H1 (cell line): ENCODE measurements at regions not wholly inside any gene's neighbourhood (a gene's known extent, or its start where the extent isn't known, plus 50 kb on each side); places are given as distances from the start of the nearest gene placed in this dataset.

Experiments used
- CTCF ChIA-PET: fragments of 300-600 bp; sonication (Branson Sonifier 250); formaldehyde crosslinking; loops from one replicate; lab custom pipeline; 2021; ENCODE audit not compliant: partially characterized antibody; lab: Charles Lee
- POLR2A ChIA-PET: fragments of 300-600 bp; sonication (Branson Sonifier 250); formaldehyde crosslinking; loops from one replicate; lab custom pipeline; 2021; ENCODE audit warnings: inconsistent platforms; ENCODE audit not compliant: partially characterized antibody; lab: Charles Lee
- DNase-seq, 2 experiments: peaks; one replicate each; pipeline versions ENCODE4 v3.0.0 to v3.0.0-alpha.2; 2010 to 2022; ENCODE audit warnings: low spot score in 2 of 2, low read depth in 1 of 2, mixed read lengths in 1 of 2
- FAIRE-seq: peaks from 2 replicates; lab custom pipeline; 2011; peaks lifted over from hg19 to GRCh38; lab: Jason Lieb, UNC
- H2AFZ ChIP-seq: 2 replicates; pipeline ENCODE4 v1.8.1; 2012; ENCODE audit warnings: low read length, inconsistent platforms
- H2AK5ac ChIP-seq: 2 replicates; pipeline ENCODE4 v1.6.1; 2013; ENCODE audit warnings: low read depth, low read length
- H2BK120ac ChIP-seq: replicated peaks from 2 replicates; pipeline ENCODE3; 2013; ENCODE audit warnings: low read depth, low read length, inconsistent platforms
- H2BK12ac ChIP-seq: 2 replicates; pipeline ENCODE4 v1.6.1; 2013; ENCODE audit warnings: low read depth, low read length
- H2BK15ac ChIP-seq: 2 replicates; pipeline ENCODE4 v1.6.1; 2013; ENCODE audit warnings: low read length
- H2BK20ac ChIP-seq: 2 replicates; pipeline ENCODE4 v1.6.1; 2013; ENCODE audit warnings: low read length
- H2BK5ac ChIP-seq: 2 replicates; pipeline ENCODE4 v1.6.1; 2013; ENCODE audit warnings: low read depth, low read length
- H3K14ac ChIP-seq: 2 replicates; pipeline ENCODE4 v1.6.1; 2013; ENCODE audit warnings: inconsistent platforms; ENCODE audit not compliant: insufficient read length
- H3K18ac ChIP-seq: 2 replicates; pipeline ENCODE4 v1.6.1; 2013; ENCODE audit warnings: low read length; ENCODE audit errors: extremely low read depth
- H3K23ac ChIP-seq: 2 replicates; pipeline ENCODE4 v1.6.1; 2013; ENCODE audit warnings: inconsistent platforms; ENCODE audit not compliant: insufficient read length
- H3K23me2 ChIP-seq: 2 replicates; pipeline ENCODE4 v1.6.1; 2013; ENCODE audit warnings: low read depth, low read length
- H3K27ac ChIP-seq: 2 replicates; pipeline ENCODE4 v1.6.1; 2011; ENCODE audit warnings: low read depth, low read length, inconsistent platforms
- H3K27me3 ChIP-seq, 4 experiments: replicated peaks in 1 of 4; 1 replicate in 1 of 4; 2 replicates in 3 of 4; pipeline versions ENCODE4 v1.6.1 to v1.8.1; 2011 to 2013; ENCODE audit warnings: low read length in 3 of 4, mild to moderate bottlenecking in 3 of 4, inconsistent platforms in 2 of 4, mixed read lengths in 2 of 4, moderate library complexity in 1 of 4; ENCODE audit not compliant: control insufficient read depth in 3 of 4, insufficient read depth in 3 of 4; ENCODE audit errors: extremely low read depth in 1 of 4
- H3K36me3 ChIP-seq, 4 experiments: 2 replicates each; pipeline versions ENCODE4 v1.6.1 to v1.8.1; 2011 to 2013; ENCODE audit warnings: mild to moderate bottlenecking in 4 of 4, low read length in 3 of 4, moderate library complexity in 2 of 4, control low read depth in 1 of 4, inconsistent platforms in 1 of 4; ENCODE audit not compliant: insufficient read depth in 4 of 4, control insufficient read depth in 2 of 4
- H3K4ac ChIP-seq: replicated peaks from 2 replicates; pipeline ENCODE3; 2013; ENCODE audit warnings: low read length, low read depth, mixed read lengths, inconsistent platforms; ENCODE audit not compliant: insufficient read length
- H3K4me1 ChIP-seq, 4 experiments: replicated peaks in 1 of 4; 1 replicate in 1 of 4; 2 replicates in 3 of 4; pipeline versions ENCODE4 v1.6.1 to v1.8.1; 2011 to 2013; ENCODE audit warnings: low read length in 3 of 4, inconsistent platforms in 2 of 4, mixed read lengths in 1 of 4; ENCODE audit not compliant: insufficient read depth in 4 of 4, control insufficient read depth in 3 of 4
- H3K4me2 ChIP-seq, 2 experiments: 2 replicates each; pipeline versions ENCODE4 v1.6.1 to v1.8.1; 2011 to 2013; ENCODE audit warnings: low read depth in 2 of 2, low read length in 2 of 2, control low read depth in 1 of 2, inconsistent platforms in 1 of 2, mild to moderate bottlenecking in 1 of 2; ENCODE audit not compliant: insufficient read depth in 1 of 2
- H3K4me3 ChIP-seq, 4 experiments: fragments of 200-600, 300-600 bp in 1 of 4; sonication (generic), shearing (Covaris generic), sonication (Bioruptor Twin) in 1 of 4; 2 replicates each; pipeline versions ENCODE4 v1.5.1 to v1.8.1; 2011 to 2016; ENCODE audit warnings: low read length in 4 of 4, low read depth in 3 of 4, control low read depth in 2 of 4, inconsistent platforms in 2 of 4, mild to moderate bottlenecking in 2 of 4, mixed read lengths in 1 of 4, moderate library complexity in 1 of 4; ENCODE audit not compliant: insufficient read depth in 2 of 4; ENCODE audit errors: extremely low read depth in 1 of 4
- H3K56ac ChIP-seq: replicated peaks from 2 replicates; pipeline ENCODE3; 2013; ENCODE audit warnings: low read depth, mild to moderate bottlenecking, mixed read lengths, low read length, inconsistent platforms; ENCODE audit not compliant: insufficient read length
- H3K79me1 ChIP-seq: 2 replicates; pipeline ENCODE4 v1.6.1; 2013; ENCODE audit warnings: low read depth, low read length, control low read depth
- H3K79me2 ChIP-seq, 2 experiments: 2 replicates each; pipeline versions ENCODE4 v1.6.1 to v1.8.1; 2012 to 2013; ENCODE audit warnings: low read length in 2 of 2, mild to moderate bottlenecking in 2 of 2, inconsistent platforms in 1 of 2; ENCODE audit not compliant: insufficient read depth in 2 of 2, control insufficient read depth in 1 of 2
- H3K9ac ChIP-seq, 4 experiments: replicated peaks in 1 of 4; 1 replicate in 1 of 4; 2 replicates in 3 of 4; pipeline versions ENCODE4 v1.6.1 to v1.8.1; 2011 to 2013; ENCODE audit warnings: low read depth in 3 of 4, low read length in 3 of 4, control low read depth in 2 of 4, mild to moderate bottlenecking in 2 of 4, moderate library complexity in 2 of 4, inconsistent platforms in 1 of 4; ENCODE audit errors: extremely low read depth in 1 of 4
- H3K9me3 ChIP-seq, 2 experiments: 2 replicates each; pipeline versions ENCODE4 v1.6.1 to v1.8.1; 2012 to 2013; ENCODE audit warnings: mild to moderate bottlenecking in 2 of 2, moderate library complexity in 2 of 2, control low read depth in 1 of 2, inconsistent platforms in 1 of 2, low read depth in 1 of 2, low read length in 1 of 2, mixed read lengths in 1 of 2; ENCODE audit not compliant: insufficient read depth in 2 of 2
- H4K20me1 ChIP-seq, 2 experiments: replicated peaks in 1 of 2; 2 replicates each; pipeline versions ENCODE3 to v1.8.1; 2011 to 2013; ENCODE audit warnings: inconsistent platforms in 2 of 2, low read length in 2 of 2, mild to moderate bottlenecking in 1 of 2; ENCODE audit not compliant: insufficient read depth in 2 of 2, control insufficient read depth in 1 of 2
- H4K5ac ChIP-seq: 2 replicates; pipeline ENCODE4 v1.6.1; 2013; ENCODE audit warnings: low read length, low read depth, mixed read lengths, inconsistent platforms; ENCODE audit not compliant: insufficient read length
- H4K8ac ChIP-seq: 2 replicates; pipeline ENCODE4 v1.8.0; 2013; ENCODE audit warnings: mild to moderate bottlenecking, moderate library complexity, low read length, inconsistent platforms; ENCODE audit not compliant: insufficient read depth; ENCODE audit errors: extremely low read depth
- H4K91ac ChIP-seq: replicated peaks from 2 replicates; pipeline ENCODE3; 2013; ENCODE audit warnings: low read length, mixed read lengths, inconsistent platforms; ENCODE audit not compliant: insufficient read length
- ATF3 ChIP-seq: IDR thresholded peaks from 2 replicates; pipeline ENCODE4 v1.6.1; 2011; ENCODE audit warnings: low read depth, mild to moderate bottlenecking, low read length; ENCODE audit not compliant: insufficient read depth
- CHD2 ChIP-seq: IDR thresholded peaks from 2 replicates; pipeline ENCODE4 v1.6.1; 2012; ENCODE audit warnings: low read length, improper control_type of control experiment
- FOSL1 ChIP-seq: IDR thresholded peaks from 2 replicates; pipeline ENCODE4 v1.6.1; 2011; ENCODE audit warnings: mild to moderate bottlenecking, low read depth, low read length, moderate library complexity; ENCODE audit not compliant: insufficient read depth
- GTF2F1 ChIP-seq: IDR thresholded peaks from 2 replicates; pipeline ENCODE4 v1.6.1; 2012; ENCODE audit warnings: low read depth, low read length, improper control_type of control experiment, borderline replicate concordance
- JUN ChIP-seq: IDR thresholded peaks from 2 replicates; pipeline ENCODE4 v1.6.1; 2011; ENCODE audit warnings: low read depth, mild to moderate bottlenecking, improper control_type of control experiment, low read length
- JUND ChIP-seq: IDR thresholded peaks from 2 replicates; pipeline ENCODE4 v1.6.1; 2011; ENCODE audit warnings: mild to moderate bottlenecking, improper control_type of control experiment, low read length
- KDM5A ChIP-seq: fragments of 200-600 bp; IDR thresholded peaks from 2 replicates; pipeline ENCODE4 v1.7.1; 2012; ENCODE audit warnings: mild to moderate bottlenecking, low read length, inconsistent platforms, mixed read lengths
- POLR2AphosphoS5 ChIP-seq: IDR thresholded peaks from 2 replicates; pipeline ENCODE4 v1.6.1; 2011; ENCODE audit warnings: low read depth, low read length
- SP4 ChIP-seq: IDR thresholded peaks from 2 replicates; pipeline ENCODE4 v1.6.1; 2012; ENCODE audit warnings: low read length, inconsistent platforms
- TAF1 ChIP-seq: IDR thresholded peaks from 2 replicates; pipeline ENCODE4 v1.6.1; 2011; ENCODE audit warnings: mild to moderate bottlenecking, low read depth, low read length
- TBP ChIP-seq: IDR thresholded peaks from 2 replicates; pipeline ENCODE4 v1.6.1; 2011; ENCODE audit warnings: low read depth, low read length, improper control_type of control experiment
- TCF12 ChIP-seq: IDR thresholded peaks from 2 replicates; pipeline ENCODE4 v1.6.1; 2011; ENCODE audit warnings: low read depth, mild to moderate bottlenecking, low read length
- WGBS, 2 experiments: shearing (Covaris generic) in 1 of 2; methylation state at CpG; one replicate each; pipeline versions ENCODE4 v1.1.6 to v1.1.7; 2013 to 2015; ENCODE audit warnings: low lambda C conversion rate in 2 of 2, mixed read lengths in 2 of 2, inconsistent platforms in 1 of 2, low coverage in 1 of 2, missing lambda C conversion rate in 1 of 2; ENCODE audit not compliant: insufficient replicate concordance in 2 of 2, insufficient coverage in 1 of 2, insufficient read length in 1 of 2; ENCODE audit errors: extremely low coverage in 1 of 2, missing lambda C conversion rate in 1 of 2; 5-methylcytosine and 5-hydroxymethylcytosine counted together
- TF ChIP-seq, protein P1 (sequence below): IDR thresholded peaks from 2 replicates; pipeline ENCODE4 v1.6.1; 2012; ENCODE audit warnings: low read length, inconsistent platforms

DNA sequence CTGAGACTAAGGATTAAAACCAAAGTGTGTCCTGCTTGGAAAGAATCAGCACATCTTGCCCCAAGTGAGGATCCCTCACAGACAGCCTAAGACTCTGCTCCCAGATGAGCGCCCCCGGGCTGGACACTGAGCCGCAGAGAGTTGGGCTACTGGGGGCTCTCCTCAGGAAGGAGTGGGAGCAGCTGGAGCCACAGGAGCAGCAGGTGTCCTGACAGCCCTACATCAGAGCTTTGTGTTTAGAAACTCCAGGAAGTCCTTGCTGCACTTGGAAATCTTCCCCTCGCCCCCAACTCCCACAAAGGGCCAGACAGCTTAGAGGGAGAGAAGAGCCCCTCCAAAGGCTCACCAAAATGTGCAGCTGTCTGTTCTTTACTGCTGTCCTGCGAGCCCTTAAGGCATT is 172.2 kb downstream of the HERPUD2 start:
- no peak for DNase-seq
- Histone ChIP-seq H3K36me3 (no peaks in the 10 kb centered on the region), H2BK12ac (no peak overlapping the region), H4K20me1 (no peaks in the 10 kb centered on the region), H3K27me3 (no peaks in the 10 kb centered on the region), H3K79me2 (no peaks in the 10 kb centered on the region), H2BK5ac (no peak overlapping the region), H4K8ac (no peak overlapping the region), H2BK15ac (no peak overlapping the region), H3K23me2 (no peaks in the 10 kb centered on the region), H3K9ac (no peak overlapping the region), H3K27ac (no peak overlapping the region), H3K4me2 (no peak overlapping the region), H3K18ac (no peak overlapping the region), H4K91ac (no peak overlapping the region), H2AFZ (no peak overlapping the region), H3K9me3 (no peaks in the 10 kb centered on the region), H3K4me3 (no peak overlapping the region), H2BK120ac (no peak overlapping the region), H2AK5ac (no peak overlapping the region), H4K5ac (no peak overlapping the region), H3K4me1 (no peaks in the 10 kb centered on the region), H2BK20ac (no peak overlapping the region), H3K23ac (no peak overlapping the region), H3K79me1 (no peaks in the 10 kb centered on the region), H3K4ac (no peak overlapping the region), H3K14ac (no peak overlapping the region), H3K56ac (no peak overlapping the region)
- no peak for FAIRE-seq
- CTCF ChIA-PET: interaction anchor here (0.6 to 4.6 kb wide), 8 partner anchors 12 to 996 kb away, joined by 3 to 32 read pairs (median 4); no protein-coding TSS in a partner anchor
- POLR2A ChIA-PET: no interaction called here
- 55% methylated on average over 5 of the region's 5 CpGs; no CpG with 5 or more reads in 1 of the 2 experiments for WGBS, 2 experiments
- no peak for TF ChIP-seq JUND
- no peak for TF ChIP-seq TCF12
- TF ChIP-seq ATF3: no peak
- TF ChIP-seq TAF1: no peak
- TF ChIP-seq SP4: no peak
- TF ChIP-seq, protein P1, sequence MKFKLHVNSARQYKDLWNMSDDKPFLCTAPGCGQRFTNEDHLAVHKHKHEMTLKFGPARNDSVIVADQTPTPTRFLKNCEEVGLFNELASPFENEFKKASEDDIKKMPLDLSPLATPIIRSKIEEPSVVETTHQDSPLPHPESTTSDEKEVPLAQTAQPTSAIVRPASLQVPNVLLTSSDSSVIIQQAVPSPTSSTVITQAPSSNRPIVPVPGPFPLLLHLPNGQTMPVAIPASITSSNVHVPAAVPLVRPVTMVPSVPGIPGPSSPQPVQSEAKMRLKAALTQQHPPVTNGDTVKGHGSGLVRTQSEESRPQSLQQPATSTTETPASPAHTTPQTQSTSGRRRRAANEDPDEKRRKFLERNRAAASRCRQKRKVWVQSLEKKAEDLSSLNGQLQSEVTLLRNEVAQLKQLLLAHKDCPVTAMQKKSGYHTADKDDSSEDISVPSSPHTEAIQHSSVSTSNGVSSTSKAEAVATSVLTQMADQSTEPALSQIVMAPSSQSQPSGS: no peak
- no peak for TF ChIP-seq GTF2F1
- TF ChIP-seq POLR2AphosphoS5: no peak
- no peak for TF ChIP-seq FOSL1
- TF ChIP-seq JUN: no peak
- no peak for TF ChIP-seq CHD2
- TF ChIP-seq TBP: no peak
- no peak for TF ChIP-seq KDM5A
